HK-2 (cell line): ENCODE measurements at regions not wholly inside any gene's neighbourhood (a gene's known extent, or its start where the extent isn't known, plus 50 kb on each side); places are given as distances from the start of the nearest gene placed in this dataset.
A peak's percentile ranks its signal among the peaks of the same experiment; 100 is the strongest.
"Not testable (repeated sequence)": the region's sequence is repeated elsewhere in the genome, so short reads cannot be mapped to it uniquely, and the experiment has no call there.

Experiments
- DNase-seq: peaks from one replicate; pipeline ENCODE4 v3.0.0-alpha.2; 2018; ENCODE audit not compliant: unreplicated experiment

- DNase-seq = no peak
Observed at GRCh38 chr3:22383285-22383684, 632.3 kb upstream of the ZNF385D start.

GRCh38 chr3:22386107-22386506, 635.1 kb upstream of the ZNF385D start:
- DNase-seq = no peak

- DNase-seq = no peak
Observed at GRCh38 chr3:22392286-22392685, 641.3 kb upstream of the ZNF385D start.

- no peak for DNase-seq
Observed at GRCh38 chr3:22392859-22393258, 641.8 kb upstream of the ZNF385D start.

- DNase-seq = no peak
Observed at GRCh38 chr3:22399566-22399965, 648.6 kb upstream of the ZNF385D start.

- DNase-seq = no peak
Observed at GRCh38 chr3:22401499-22401898, 650.5 kb upstream of the ZNF385D start.

GRCh38 chr3:22414239-22414638, 663.2 kb upstream of the ZNF385D start:
- DNase-seq = no peak

- not testable (repeated sequence) for DNase-seq
Observed at GRCh38 chr3:22416838-22417446, 665.9 kb upstream of the ZNF385D start.

GRCh38 chr3:22419261-22419660, 668.3 kb upstream of the ZNF385D start:
- no peak for DNase-seq

GRCh38 chr3:22421589-22421988, 670.6 kb upstream of the ZNF385D start:
- no peak for DNase-seq

GRCh38 chr3:22431334-22431733, 680.3 kb upstream of the ZNF385D start:
- no peak for DNase-seq

- no peak for DNase-seq
Observed at GRCh38 chr3:22439626-22440025, 688.6 kb upstream of the ZNF385D start.

- DNase-seq = no peak
Observed at GRCh38 chr3:22441711-22442110, 690.7 kb upstream of the ZNF385D start.

GRCh38 chr3:22443571-22444233, 692.7 kb upstream of the ZNF385D start:
- DNase-seq = no peak

GRCh38 chr3:22445336-22445735, 694.3 kb upstream of the ZNF385D start:
- DNase-seq = not testable (repeated sequence)

GRCh38 chr3:22450786-22451400, 699.9 kb upstream of the ZNF385D start:
- DNase-seq = no peak

GRCh38 chr3:22451501-22451900, 700.5 kb upstream of the ZNF385D start:
- no peak for DNase-seq

- no peak for DNase-seq
Observed at GRCh38 chr3:22453906-22454535, 703.0 kb upstream of the ZNF385D start.

- DNase-seq = no peak
Observed at GRCh38 chr3:22469995-22470394, 719.0 kb upstream of the ZNF385D start.

- DNase-seq = no peak
Observed at GRCh38 chr3:22471557-22471956, 720.5 kb upstream of the ZNF385D start.

- DNase-seq = peak; percentile 60
Observed at GRCh38 chr3:22474706-22475445, 723.9 kb upstream of the ZNF385D start.

GRCh38 chr3:22475665-22476240, 724.7 kb upstream of the ZNF385D start:
- DNase-seq = peak; percentile 60
